RWPE2 (cell line): ENCODE measurements at regions not wholly inside any gene's neighbourhood (a gene's known extent, or its start where the extent isn't known, plus 50 kb on each side); places are given as distances from the start of the nearest gene placed in this dataset.

ENCODE experiments used
- ATAC-seq: fragments of 200-7000 bp; cut with Tn5 transposase; 3 replicates; pipeline ENCODE4 v1.9.1; 2021; ENCODE audit warnings: low read depth
- DNase-seq: peaks from one replicate; pipeline ENCODE4 v3.0.0-alpha.2; 2020; ENCODE audit warnings: low spot score
- H3K27ac ChIP-seq: fragments of 450-650 bp; 2 replicates; pipeline ENCODE4 v1.5.1; 2017; ENCODE audit warnings: mild to moderate bottlenecking; ENCODE audit not compliant: poor library complexity, severe bottlenecking
- H3K27me3 ChIP-seq: fragments of 250-450 bp; sonication (Bioruptor Pico); 2 replicates; pipeline ENCODE4 v1.5.1; 2021; ENCODE audit warnings: mild to moderate bottlenecking, moderate library complexity; ENCODE audit not compliant: insufficient read depth, poor library complexity, severe bottlenecking
- H3K36me3 ChIP-seq: fragments of 250-450 bp; sonication (Bioruptor Pico); 2 replicates; pipeline ENCODE4 v1.5.1; 2020; ENCODE audit warnings: low read depth, mild to moderate bottlenecking, moderate library complexity
- H3K4me1 ChIP-seq: fragments of 250-450 bp; sonication (Bioruptor Pico); 2 replicates; pipeline ENCODE4 v1.5.1; 2021; ENCODE audit warnings: mild to moderate bottlenecking, moderate library complexity; ENCODE audit not compliant: insufficient read depth, poor library complexity, severe bottlenecking
- H3K4me3 ChIP-seq: fragments of 250-450 bp; sonication (Bioruptor Pico); 2 replicates; pipeline ENCODE4 v1.5.1; 2021; ENCODE audit warnings: mild to moderate bottlenecking, moderate library complexity; ENCODE audit not compliant: severe bottlenecking
- H3K9me3 ChIP-seq: fragments of 250-450 bp; sonication (Bioruptor Pico); 2 replicates; pipeline ENCODE4 v1.5.1; 2021; ENCODE audit warnings: mild to moderate bottlenecking, moderate library complexity; ENCODE audit not compliant: severe bottlenecking
- TF ChIP-seq, protein P1 (sequence below): fragments of 450-650 bp; IDR thresholded peaks from one replicate; pipeline ENCODE4 v1.5.1; 2017; ENCODE audit warnings: mild to moderate bottlenecking, moderate library complexity; ENCODE audit not compliant: poor library complexity, severe bottlenecking

DNA sequence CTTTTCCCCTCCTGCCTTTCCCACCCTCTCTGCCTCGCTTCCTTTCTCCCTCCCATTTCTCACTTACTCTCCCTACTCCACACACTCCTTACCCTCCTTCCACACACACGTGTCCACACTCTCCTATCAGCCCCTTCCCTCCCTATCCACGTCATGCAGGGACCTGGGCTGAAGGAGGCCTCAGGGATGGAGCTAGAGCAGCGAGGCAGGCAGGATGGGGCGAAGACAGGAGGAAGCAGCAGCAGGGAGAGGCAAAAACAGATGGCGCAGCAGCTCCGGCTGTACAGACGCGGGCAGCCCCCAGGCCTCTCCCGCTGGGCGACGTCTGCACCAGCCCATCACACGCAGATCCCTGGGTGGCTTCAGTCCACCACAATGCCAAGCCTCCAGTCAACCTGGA lies 97.9 kb downstream of the SPATA19 start:
- Histone ChIP-seq H3K9me3 (no peaks in the 10 kb centered on the region), H3K27ac (no peak overlapping the region), H3K27me3 (no peaks in the 10 kb centered on the region), H3K36me3 (no peaks in the 10 kb centered on the region), H3K4me1 (no peaks in the 10 kb centered on the region), H3K4me3 (no peak overlapping the region)
- TF ChIP-seq, protein P1, sequence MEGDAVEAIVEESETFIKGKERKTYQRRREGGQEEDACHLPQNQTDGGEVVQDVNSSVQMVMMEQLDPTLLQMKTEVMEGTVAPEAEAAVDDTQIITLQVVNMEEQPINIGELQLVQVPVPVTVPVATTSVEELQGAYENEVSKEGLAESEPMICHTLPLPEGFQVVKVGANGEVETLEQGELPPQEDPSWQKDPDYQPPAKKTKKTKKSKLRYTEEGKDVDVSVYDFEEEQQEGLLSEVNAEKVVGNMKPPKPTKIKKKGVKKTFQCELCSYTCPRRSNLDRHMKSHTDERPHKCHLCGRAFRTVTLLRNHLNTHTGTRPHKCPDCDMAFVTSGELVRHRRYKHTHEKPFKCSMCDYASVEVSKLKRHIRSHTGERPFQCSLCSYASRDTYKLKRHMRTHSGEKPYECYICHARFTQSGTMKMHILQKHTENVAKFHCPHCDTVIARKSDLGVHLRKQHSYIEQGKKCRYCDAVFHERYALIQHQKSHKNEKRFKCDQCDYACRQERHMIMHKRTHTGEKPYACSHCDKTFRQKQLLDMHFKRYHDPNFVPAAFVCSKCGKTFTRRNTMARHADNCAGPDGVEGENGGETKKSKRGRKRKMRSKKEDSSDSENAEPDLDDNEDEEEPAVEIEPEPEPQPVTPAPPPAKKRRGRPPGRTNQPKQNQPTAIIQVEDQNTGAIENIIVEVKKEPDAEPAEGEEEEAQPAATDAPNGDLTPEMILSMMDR = no peak
- DNase-seq = no peak
- no peak for ATAC-seq

DNA sequence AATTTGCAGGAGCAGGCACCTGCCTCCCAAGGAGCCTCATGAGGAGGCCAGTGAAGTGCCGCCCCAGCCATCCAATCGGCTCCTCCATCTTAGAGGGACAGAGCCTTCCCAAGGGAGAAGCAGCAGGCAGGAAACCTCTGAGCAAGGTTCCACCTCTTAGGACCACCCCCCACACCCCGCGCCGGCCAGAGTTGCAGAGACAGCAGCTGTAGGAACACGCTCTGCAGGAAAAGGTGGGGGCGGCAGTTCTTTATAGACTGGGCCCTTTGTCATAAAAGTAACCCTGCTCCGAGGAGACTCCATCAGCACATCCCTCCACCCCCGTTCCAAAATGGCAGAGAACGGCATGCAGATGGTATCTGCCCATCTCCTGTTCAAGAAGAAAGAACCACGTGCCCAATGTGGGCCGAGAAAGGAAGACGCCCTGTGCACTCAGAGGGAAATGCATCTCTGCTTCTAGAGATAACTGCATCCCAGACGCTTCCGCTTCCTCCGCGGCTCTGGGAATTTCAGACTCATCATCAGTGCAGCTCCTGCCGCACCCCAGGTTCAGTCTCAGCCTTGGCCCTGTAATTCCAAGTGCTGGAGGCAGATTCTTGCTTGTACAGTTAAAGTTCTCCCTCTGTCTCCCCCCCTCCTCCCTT lies 98.5 kb downstream of the SPATA19 start:
- Histone ChIP-seq H3K27ac (no peak overlapping the region), H3K27me3 (no peaks in the 10 kb centered on the region), H3K36me3 (no peaks in the 10 kb centered on the region), H3K4me1 (no peaks in the 10 kb centered on the region), H3K9me3 (no peaks in the 10 kb centered on the region), H3K4me3 (no peak overlapping the region)
- DNase-seq (no peak), ATAC-seq (no peak)
- TF ChIP-seq, protein P1 = no peak

DNA sequence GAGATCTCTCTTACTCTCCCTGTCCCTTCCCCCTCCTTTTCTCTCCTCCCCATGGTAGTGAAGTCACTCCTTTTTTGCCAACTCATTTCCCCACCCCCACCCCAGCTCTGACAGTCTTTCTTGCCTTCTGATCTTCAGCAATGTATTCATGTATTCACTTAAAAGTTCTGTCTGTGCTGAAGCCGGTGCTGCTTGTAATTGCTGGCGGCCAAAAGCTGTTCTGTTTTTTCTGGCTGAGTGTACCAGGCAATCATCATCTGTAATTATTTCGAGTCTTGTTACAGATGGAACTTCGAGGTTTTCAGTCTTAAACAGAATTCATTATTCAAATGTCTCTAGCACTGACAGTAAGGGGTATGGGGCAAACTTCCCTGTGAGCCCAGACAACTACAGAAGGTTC lies 99.5 kb downstream of the SPATA19 start:
- H3K4me3 ChIP-seq = no peak overlapping the region

DNA sequence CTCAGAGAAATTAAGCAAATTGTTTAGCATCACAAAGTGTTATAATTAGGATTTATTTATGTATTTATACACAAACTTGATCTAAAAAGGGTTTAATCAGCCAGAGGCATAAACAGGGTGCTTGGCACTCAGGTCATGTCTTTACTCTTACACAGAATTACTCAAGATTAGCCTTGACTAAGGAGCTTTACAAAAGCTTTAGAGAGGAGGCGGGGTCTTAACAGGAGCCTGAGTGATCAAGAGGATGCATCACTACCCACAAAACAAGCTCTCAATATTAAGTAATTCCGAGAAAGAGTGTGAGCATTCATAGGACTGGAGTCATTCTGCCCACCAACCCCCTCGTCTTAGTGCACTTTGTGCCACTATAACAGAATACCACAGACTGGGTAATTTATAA lies 103.0 kb downstream of the SPATA19 start:
- TF ChIP-seq, protein P1 = no peak
- ATAC-seq (no peak), DNase-seq (no peak)
- H3K4me1 ChIP-seq = no peaks in the 10 kb centered on the region
- H3K4me3 ChIP-seq = no peak overlapping the region
- no peak overlapping the region for H3K27ac ChIP-seq
- no peaks in the 10 kb centered on the region for H3K9me3 ChIP-seq
- no peaks in the 10 kb centered on the region for H3K27me3 ChIP-seq
- no peaks in the 10 kb centered on the region for H3K36me3 ChIP-seq

More for the DNA sequence above, 99.5 kb downstream of the SPATA19 start:
- ATAC-seq (no peak), DNase-seq (no peak)
- Histone ChIP-seq H3K27me3 (no peaks in the 10 kb centered on the region), H3K36me3 (no peaks in the 10 kb centered on the region), H3K9me3 (no peaks in the 10 kb centered on the region), H3K4me1 (no peaks in the 10 kb centered on the region), H3K27ac (no peak overlapping the region)
- TF ChIP-seq, protein P1 = no peak

DNA sequence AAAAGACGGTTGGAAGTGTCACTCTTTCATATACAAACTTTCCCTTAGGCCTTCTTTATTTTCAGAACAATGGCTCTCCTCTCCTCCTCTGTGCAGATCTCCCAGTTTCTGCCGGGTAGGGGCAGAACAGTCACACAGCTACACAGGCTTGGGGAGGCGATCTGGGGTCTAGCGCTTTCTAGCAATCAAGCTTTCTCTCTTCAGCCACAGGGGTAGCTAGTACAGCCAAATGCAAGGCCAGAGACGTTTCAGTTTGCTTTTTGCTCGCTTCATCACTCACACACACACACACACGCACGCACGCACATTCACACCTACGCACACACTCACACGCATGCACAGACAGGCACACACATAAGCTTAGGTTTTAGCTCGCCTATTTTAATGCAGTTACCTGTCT lies 104.3 kb downstream of the SPATA19 start:
- no peak overlapping the region for H3K4me3 ChIP-seq
- no peak for DNase-seq
- TF ChIP-seq, protein P1 = no peak
- no peaks in the 10 kb centered on the region for H3K9me3 ChIP-seq
- no peaks in the 10 kb centered on the region for H3K27me3 ChIP-seq
- no peaks in the 10 kb centered on the region for H3K36me3 ChIP-seq
- H3K4me1 ChIP-seq = no peaks in the 10 kb centered on the region
- H3K27ac ChIP-seq = no peak overlapping the region
- ATAC-seq = no peak
